ENCODE measurements at regions not wholly inside any gene's neighbourhood (a gene's known extent, or its start where the extent isn't known, plus 50 kb on each side); places are given as distances from the start of the nearest gene placed in this dataset.

DNA sequence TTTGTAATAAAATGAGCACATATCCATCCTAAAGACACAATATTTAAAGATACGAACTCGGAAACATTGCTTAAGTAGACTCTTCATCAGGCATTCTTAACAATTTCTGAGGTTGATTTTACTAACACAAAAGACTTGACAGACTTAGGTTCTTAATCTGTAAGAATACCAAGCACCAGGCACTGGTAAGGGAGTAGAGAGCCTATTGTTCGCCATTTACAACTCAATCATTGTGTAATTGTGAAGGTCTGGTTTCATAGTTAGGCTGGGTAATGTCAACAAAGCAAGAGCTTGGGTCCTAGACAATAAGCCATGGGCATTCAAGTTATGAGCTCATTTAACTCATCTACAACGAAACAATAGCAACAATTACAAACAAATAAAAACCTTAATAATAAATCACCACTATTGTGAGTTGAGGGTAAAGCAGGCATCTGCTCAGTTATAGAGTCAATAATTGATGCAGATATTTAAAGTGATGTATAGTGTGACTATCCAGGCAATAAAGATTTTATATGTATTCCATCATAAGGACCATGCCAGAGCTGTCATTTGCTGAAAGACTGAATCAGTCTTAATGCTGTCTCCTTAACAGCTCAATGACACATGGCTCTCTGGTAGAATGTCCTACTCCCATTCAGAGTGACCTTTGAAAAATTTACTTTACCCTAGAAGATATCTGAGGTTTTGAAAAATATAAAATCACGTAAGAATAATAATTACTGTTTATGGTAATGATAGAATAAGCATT, 664.0 kb upstream of the PCDH7 start:
- TF ChIP-seq, protein P1, sequence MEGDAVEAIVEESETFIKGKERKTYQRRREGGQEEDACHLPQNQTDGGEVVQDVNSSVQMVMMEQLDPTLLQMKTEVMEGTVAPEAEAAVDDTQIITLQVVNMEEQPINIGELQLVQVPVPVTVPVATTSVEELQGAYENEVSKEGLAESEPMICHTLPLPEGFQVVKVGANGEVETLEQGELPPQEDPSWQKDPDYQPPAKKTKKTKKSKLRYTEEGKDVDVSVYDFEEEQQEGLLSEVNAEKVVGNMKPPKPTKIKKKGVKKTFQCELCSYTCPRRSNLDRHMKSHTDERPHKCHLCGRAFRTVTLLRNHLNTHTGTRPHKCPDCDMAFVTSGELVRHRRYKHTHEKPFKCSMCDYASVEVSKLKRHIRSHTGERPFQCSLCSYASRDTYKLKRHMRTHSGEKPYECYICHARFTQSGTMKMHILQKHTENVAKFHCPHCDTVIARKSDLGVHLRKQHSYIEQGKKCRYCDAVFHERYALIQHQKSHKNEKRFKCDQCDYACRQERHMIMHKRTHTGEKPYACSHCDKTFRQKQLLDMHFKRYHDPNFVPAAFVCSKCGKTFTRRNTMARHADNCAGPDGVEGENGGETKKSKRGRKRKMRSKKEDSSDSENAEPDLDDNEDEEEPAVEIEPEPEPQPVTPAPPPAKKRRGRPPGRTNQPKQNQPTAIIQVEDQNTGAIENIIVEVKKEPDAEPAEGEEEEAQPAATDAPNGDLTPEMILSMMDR (IDR thresholded peaks at IDR 0.05; ENCODE audit: control extremely low read depth in 1 of 3, insufficient read depth in 1 of 3, low read depth in 1 of 3, low read length in 3 of 3): no peak
- TF ChIP-seq SIN3A (conservative IDR thresholded peaks at IDR 0.05 in 1 of 2, IDR thresholded peaks at IDR 0.05 in 1 of 2; ENCODE audit: low read depth in 1 of 2, low read length in 2 of 2) (no peak), CHD2 (IDR thresholded peaks at IDR 0.05; ENCODE audit: low read length) (no peak), POLR2A (IDR thresholded peaks at IDR 0.05; ENCODE audit: control extremely low read depth in 1 of 2, low read depth in 2 of 2, low read length in 2 of 2) (no peak), SP2 (IDR thresholded peaks at IDR 0.05; ENCODE audit: low read length) (no peak)
- TF ChIP-seq, protein P2, sequence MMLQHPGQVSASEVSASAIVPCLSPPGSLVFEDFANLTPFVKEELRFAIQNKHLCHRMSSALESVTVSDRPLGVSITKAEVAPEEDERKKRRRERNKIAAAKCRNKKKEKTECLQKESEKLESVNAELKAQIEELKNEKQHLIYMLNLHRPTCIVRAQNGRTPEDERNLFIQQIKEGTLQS (IDR thresholded peaks at IDR 0.05; ENCODE audit: insufficient read depth, low read depth, low read length): no peak
